NCI-H2196 (cell line): ENCODE measurements at regions not wholly inside any gene's neighbourhood (a gene's known extent, or its start where the extent isn't known, plus 50 kb on each side); places are given as distances from the start of the nearest gene placed in this dataset.
"Not testable (repeated sequence)": the region's sequence is repeated elsewhere in the genome, so short reads cannot be mapped to it uniquely, and the experiment has no call there.

Experiments used
- DNase-seq: peaks from one replicate; lab custom pipeline; 2025; ENCODE audit not compliant: unreplicated experiment; lab: John Stamatoyannopoulos, UW

DNA sequence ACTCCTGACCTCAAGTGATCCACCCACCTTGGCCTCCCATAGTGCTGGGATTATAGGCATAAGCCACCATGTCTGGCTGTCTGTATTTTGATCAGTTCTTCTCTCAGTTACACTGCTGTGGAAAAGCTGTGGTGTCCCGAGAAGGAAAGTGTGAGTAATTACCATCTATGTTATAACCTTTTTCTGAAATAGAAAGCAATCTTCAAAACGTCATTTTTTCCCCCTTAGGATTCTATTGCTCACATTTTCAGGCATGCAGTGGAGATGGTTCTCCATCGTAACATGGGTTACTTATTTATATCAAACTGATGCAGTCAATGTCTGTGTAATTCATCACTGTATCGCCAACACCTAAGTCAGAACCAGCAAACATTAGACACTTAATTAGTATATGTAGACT, 103.5 kb upstream of the FAM3C start:
- no peak for DNase-seq

DNA sequence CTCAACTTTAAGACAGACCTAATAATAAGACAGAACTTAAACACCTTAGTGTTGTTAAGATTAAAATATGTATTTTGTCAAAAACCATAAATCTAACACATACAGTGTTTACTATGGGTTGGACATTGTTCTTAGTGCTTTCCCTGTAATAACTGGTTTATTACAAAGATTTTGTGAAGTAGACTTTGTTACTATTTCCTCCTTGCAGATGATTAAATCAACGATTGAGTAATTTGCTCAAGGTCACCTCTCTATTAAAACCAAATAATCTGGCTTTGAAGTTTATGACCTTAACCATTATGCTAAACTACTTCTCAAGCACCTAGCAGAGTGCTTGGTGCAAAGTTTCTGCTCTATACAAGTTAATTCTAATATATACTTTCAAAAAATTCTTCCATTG, 102.7 kb upstream of the FAM3C start:
- no peak for DNase-seq

- not testable (repeated sequence) for DNase-seq
These were observed 101.4 kb upstream of the FAM3C start for GRCh38 chr7:121497545-121497944.

DNA sequence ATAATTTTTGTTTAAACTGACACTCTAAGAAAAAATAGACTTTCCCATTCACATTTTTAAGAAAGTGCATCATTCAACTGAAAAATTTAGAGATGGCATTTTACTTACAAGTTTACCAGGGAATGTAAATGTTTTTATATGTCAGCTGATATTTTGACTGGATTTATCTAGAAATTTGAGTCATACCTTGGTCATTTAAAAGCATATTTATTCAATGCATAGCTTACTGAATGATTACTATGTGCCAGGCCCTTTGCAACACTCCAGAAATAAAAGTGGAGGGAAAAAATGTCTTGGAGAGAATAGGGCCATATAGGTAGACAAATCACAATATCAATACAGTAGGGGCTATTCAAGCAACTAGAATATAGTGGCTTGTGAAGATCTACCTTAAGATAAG, 98.4 kb upstream of the FAM3C start:
- DNase-seq: no peak

DNA sequence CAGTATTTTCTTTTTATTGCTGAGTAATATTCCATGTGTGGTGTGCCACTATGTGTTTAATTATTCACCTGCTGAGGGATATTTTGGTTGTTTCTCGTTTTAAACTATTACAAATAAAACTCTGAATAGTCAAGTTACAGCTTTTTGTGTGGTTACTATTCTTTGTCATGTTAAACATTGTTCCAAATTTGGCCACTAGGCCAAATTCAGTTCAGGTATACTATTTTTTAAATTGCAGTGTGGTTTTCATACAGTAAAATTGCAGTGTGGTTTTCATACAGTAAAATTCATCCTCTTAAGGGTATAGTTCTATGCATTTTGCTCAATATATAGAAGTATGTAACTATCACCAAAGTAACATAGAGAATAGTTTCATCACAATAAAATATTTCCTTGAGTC, 97.4 kb upstream of the FAM3C start:
- DNase-seq: no peak

DNA sequence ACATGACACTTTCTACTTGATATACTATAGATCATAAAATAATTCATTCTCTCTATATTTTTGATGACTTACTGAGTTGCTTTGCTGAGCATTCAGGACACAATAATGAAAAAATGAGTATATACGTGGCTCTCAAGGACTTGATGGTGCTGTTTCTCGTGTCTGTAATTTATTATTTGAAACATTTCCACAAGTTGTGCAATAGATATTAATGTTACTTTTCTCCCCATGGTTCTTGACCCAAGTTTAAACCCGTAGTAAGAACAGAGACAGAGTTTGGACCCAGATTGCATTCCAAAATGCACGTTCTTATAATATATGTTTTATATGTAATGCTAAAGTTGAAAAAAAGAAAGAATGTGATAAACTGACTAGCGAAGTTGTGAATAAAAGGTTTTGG, 94.2 kb upstream of the FAM3C start:
- DNase-seq: no peak

- DNase-seq: no peak
These were observed 93.3 kb upstream of the FAM3C start for GRCh38 chr7:121489440-121489839.

DNA sequence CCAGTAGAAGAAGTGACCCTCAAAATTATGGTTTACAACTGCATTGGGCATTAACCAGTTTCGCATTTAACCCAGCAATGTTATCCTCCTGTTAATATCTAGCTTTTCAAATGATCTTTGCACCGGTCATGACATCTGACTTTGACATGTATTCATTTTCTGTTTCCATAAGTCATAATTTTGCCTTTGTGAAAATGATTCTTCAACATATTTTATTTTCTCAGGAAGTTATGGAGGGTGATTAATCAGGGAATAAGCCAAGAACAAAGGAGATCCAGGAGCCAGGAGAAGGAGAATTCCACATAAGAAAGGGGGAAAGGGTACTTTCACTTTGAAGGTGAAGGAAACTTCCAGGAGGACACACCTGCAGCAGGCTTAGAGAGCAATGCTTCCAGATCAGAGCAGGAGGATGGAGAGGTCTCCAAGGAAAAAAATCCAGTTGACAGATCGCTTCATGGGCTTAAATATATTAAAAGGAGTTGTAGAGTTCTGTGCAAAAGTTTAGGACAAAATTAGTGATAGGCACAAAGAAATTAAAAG, 92.1 kb upstream of the FAM3C start:
- DNase-seq: no peak

DNA sequence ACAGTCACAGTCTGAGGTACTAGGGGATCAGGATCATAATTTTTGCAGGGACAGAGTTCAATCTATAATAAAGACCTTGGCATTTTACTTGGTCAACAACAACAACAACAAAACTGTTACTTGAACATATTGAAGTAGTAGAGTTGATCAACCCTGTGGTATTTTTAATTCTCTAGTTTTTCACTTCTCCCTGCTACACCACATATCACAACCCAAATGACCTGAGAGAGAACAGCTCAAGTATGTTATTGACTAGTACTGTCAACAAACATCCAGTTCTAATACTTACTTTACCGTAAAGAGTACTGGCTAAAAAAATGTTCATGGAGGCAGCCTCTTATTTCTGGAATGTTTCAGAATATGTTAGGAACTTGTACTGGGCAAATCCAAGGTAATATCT, 90.5 kb upstream of the FAM3C start:
- no peak for DNase-seq

- no peak for DNase-seq
These were observed 89.5 kb upstream of the FAM3C start for GRCh38 chr7:121485467-121486243.

- DNase-seq: no peak
These were observed 88.1 kb upstream of the FAM3C start for GRCh38 chr7:121484089-121484763.

- DNase-seq: no peak
These were observed 84.6 kb upstream of the FAM3C start for GRCh38 chr7:121480566-121481335.

DNA sequence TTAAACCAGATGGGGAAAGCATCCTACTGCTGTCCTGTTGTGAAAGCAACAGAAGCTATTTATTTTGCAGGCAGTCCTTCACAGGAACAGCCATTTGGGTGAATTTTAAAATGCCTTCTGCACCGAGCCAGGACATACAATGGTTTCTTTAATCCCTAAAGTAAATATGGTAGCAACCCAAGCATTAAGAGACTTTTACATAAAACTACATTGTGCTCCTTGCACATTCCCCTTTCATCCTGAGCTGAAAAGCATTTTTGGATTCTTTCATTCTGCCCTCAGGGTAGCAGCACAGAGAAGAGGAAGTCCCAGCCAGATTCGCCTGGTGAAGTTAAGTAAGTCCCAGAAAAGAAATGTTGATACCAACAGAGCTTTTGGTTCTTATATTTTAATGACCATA, 84.0 kb upstream of the FAM3C start:
- no peak for DNase-seq

- DNase-seq: no peak
These were observed 83.4 kb upstream of the FAM3C start for GRCh38 chr7:121479466-121479865.

GRCh38 chr7:121475806-121476205, 79.7 kb upstream of the FAM3C start:
- DNase-seq: no peak

DNA sequence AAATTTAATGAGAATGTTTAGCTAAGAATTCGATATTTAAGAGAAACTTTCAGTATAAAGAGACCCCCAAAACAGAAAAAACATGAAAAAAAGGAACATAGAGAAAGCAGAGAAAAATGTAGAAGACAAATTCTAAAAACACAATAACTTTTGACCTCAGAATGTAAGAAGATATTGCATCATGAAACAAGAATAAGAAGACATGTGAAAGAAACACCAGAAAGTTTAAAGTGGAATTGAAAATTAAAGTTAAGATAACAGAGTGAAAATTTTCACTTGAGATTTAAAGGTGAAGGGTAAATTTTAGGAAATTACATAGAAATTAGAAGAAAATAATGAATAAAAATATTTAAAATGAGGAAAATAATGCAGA, 78.2 kb upstream of the FAM3C start:
- no peak for DNase-seq

DNA sequence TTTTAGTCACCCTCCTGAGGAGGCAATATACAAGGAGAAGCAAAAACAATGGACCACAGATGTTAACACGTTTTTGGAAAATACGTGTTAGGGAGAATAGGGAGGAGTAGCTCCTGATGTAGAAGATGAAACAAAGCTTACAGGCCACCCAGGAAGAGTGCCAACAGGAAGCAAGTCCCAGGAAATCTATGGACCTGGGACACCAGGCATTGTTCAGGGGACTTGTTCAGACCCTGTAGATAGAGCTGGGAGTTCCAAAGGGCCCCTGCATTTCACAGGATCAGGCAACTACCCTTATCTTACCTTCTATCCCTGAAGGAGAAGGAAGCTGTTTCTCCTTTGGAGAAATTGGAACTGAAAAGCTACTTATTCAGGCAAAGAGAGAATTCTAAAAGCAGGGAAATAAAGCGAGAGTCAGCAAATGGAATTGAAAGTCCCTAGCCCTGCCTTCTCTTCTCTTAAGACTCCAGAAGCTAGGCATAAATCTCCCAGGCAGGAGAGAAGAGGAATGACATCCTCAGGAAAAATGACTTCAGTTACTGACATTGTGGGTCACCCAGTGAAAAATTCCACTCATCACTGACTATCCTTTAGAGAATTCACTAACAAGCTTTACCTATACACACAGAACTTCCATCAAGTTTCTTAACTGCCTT, 77.7 kb upstream of the FAM3C start:
- DNase-seq: no peak

GRCh38 chr7:121466455-121466854, 70.3 kb upstream of the FAM3C start:
- no peak for DNase-seq

DNA sequence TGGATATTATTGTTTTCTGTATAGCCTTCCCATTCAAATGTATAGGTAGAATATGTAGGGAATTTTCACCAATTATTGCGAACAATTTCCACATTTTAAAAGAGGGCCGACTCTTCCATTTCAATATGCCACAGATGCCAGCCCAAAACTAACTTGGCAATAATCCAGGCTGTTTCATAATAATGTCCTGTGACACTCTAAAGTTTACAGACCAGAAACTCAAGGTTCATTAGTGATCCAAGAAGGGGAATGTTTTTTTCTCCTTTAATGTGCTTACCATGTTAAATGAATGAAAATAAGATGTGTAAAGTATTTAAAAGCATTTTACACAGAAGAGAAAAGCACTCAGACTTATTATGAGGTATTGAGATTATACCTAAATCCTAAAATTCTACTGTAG, 63.0 kb upstream of the FAM3C start:
- no peak for DNase-seq

GRCh38 chr7:121456785-121457359, 60.8 kb upstream of the FAM3C start:
- DNase-seq: no peak

GRCh38 chr7:121456015-121456414, 59.9 kb upstream of the FAM3C start:
- no peak for DNase-seq
